Calu3 (cell line): ENCODE measurements at regions not wholly inside any gene's neighbourhood (a gene's known extent, or its start where the extent isn't known, plus 50 kb on each side); places are given as distances from the start of the nearest gene placed in this dataset.

Source experiments
- BruUV-seq: library from RNA; stranded (reverse); fragments of 400-500 nt; replicated peaks from 2 replicates; lab custom pipeline; 2021; lab: Mats Ljungman, UMichigan
- CTCF ChIA-PET: fragments of 300-600 bp; sonication (Branson Sonifier 250); formaldehyde crosslinking; loops from one replicate; lab custom pipeline; 2022; ENCODE audit warnings: antibody characterized with exemption; lab: Charles Lee
- DNase-seq: peaks from one replicate; pipeline ENCODE4 v3.0.0; 2022
- H3K27ac Mint-ChIP-seq: one replicate; pipeline ENCODE4 v1.8.0; 2022; ENCODE audit warnings: mixed read lengths; ENCODE audit not compliant: unreplicated experiment
- H3K27me3 Mint-ChIP-seq: one replicate; pipeline ENCODE4 v1.8.0; 2022; ENCODE audit warnings: mixed read lengths; ENCODE audit not compliant: unreplicated experiment
- H3K36me3 Mint-ChIP-seq: one replicate; pipeline ENCODE4 v1.8.0; 2022; ENCODE audit warnings: mild to moderate bottlenecking, moderate library complexity, mixed read lengths; ENCODE audit not compliant: insufficient read depth, unreplicated experiment
- H3K4me1 Mint-ChIP-seq: one replicate; pipeline ENCODE4 v1.8.0; 2022; ENCODE audit warnings: mild to moderate bottlenecking, low read depth, mixed read lengths; ENCODE audit not compliant: unreplicated experiment
- H3K4me3 Mint-ChIP-seq: one replicate; pipeline ENCODE4 v1.8.0; 2022; ENCODE audit warnings: mild to moderate bottlenecking, low read depth, moderate library complexity, mixed read lengths; ENCODE audit not compliant: unreplicated experiment
- H3K9me3 Mint-ChIP-seq: one replicate; pipeline ENCODE4 v1.8.0; 2022; ENCODE audit warnings: low read depth, mixed read lengths; ENCODE audit not compliant: unreplicated experiment
- CTCF ChIP-seq: fragments of 200-600 bp; IDR thresholded peaks from one replicate; pipeline ENCODE4 v1.8.0; 2022; ENCODE audit warnings: antibody characterized with exemption; ENCODE audit not compliant: unreplicated experiment
- intact Hi-C: fragments of 100-400 bp; cut with micrococcal nuclease; formaldehyde crosslinking; loops from one replicate; pipeline ENCODE4 v1.10.0; 2022; ENCODE audit not compliant: unreplicated experiment

DNA sequence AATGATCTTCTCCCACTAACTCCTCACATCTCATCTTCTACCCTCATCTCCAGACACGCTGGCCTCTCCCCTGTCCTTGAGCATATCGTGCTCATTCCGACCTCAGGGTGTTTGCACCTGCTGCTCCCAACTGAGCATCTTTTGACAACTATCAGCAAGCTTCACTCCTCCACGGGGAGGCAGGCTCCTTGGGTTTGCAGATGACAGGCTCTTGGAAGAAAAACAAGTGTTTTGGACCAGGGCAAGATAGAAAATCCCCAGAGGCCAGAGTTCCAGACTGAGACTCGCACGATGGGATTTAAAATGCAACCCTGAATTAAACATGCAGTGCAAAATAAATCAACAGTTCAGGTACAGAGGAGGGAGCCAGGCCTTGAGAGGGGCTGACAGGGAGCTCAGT lies 246.7 kb downstream of the PTPRU start:
- Mint-ChIP-seq H3K36me3 (no peaks in the 10 kb centered on the region), H3K4me3 (no peak overlapping the region), H3K27ac (no peak overlapping the region), H3K27me3 (peaks cover 82% of the 10 kb centered on the region), H3K4me1 (no peaks in the 10 kb centered on the region), H3K9me3 (no peaks in the 10 kb centered on the region)
- intact Hi-C loops = no loop called here
- CTCF ChIA-PET = no interaction called here
- no peak for TF ChIP-seq CTCF
- no peak for DNase-seq
- no TSS peak for BruUV-seq

GRCh38 chr1:29482064-29482463 lies 245.7 kb downstream of the PTPRU start:
- CTCF ChIA-PET = no interaction called here

GRCh38 chr1:29481031-29481430 lies 244.7 kb downstream of the PTPRU start:
- no peaks in the 10 kb centered on the region for H3K36me3 Mint-ChIP-seq
- H3K27ac Mint-ChIP-seq = no peak overlapping the region
- H3K4me3 Mint-ChIP-seq = no peak overlapping the region
- peaks cover 83% of the 10 kb centered on the region for H3K27me3 Mint-ChIP-seq
- CTCF ChIA-PET = no interaction called here
- intact Hi-C loops = no loop called here
- no peak for TF ChIP-seq CTCF
- no TSS peak for BruUV-seq
- no peaks in the 10 kb centered on the region for H3K4me1 Mint-ChIP-seq
- H3K9me3 Mint-ChIP-seq = no peaks in the 10 kb centered on the region
- no peak for DNase-seq

More at GRCh38 chr1:29482064-29482463, 245.7 kb downstream of the PTPRU start:
- BruUV-seq = no TSS peak
- Mint-ChIP-seq H3K27ac (no peak overlapping the region), H3K27me3 (peaks cover 81% of the 10 kb centered on the region), H3K4me1 (no peaks in the 10 kb centered on the region), H3K9me3 (no peaks in the 10 kb centered on the region), H3K4me3 (no peak overlapping the region), H3K36me3 (no peaks in the 10 kb centered on the region)
- TF ChIP-seq CTCF = no peak
- DNase-seq = no peak
- intact Hi-C loops = no loop called here

DNA sequence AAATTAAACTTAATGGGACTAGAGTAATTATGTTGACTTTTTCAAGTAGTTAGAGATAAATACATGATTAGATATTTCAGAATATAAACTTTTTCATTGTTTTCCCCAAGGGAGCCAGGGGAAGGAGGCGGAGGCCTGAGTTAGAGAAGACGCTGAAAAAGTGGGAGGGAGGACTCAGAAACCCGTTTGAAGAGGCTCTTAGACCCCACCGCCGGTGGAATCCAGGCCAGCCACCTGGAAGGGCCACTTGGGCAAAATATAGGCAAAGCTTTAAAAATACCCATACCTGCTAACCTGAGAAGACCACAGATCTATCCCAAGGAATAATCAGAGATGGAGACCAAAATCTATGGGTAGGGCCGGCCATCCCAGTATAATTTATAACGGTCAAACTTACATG lies 242.6 kb downstream of the PTPRU start:
- no peak for TF ChIP-seq CTCF
- Mint-ChIP-seq H3K27ac (no peak overlapping the region), H3K4me1 (no peaks in the 10 kb centered on the region), H3K9me3 (no peaks in the 10 kb centered on the region), H3K4me3 (no peak overlapping the region), H3K36me3 (no peaks in the 10 kb centered on the region), H3K27me3 (peaks cover 85% of the 10 kb centered on the region)
- BruUV-seq = no TSS peak
- CTCF ChIA-PET = no interaction called here
- no peak for DNase-seq
- intact Hi-C loops = no loop called here
